ENCODE measurements at regions not wholly inside any gene's neighbourhood (a gene's known extent, or its start where the extent isn't known, plus 50 kb on each side); places are given as distances from the start of the nearest gene placed in this dataset.

- Histone ChIP-seq H3K27me3 (no peaks in the 10 kb centered on the region), H3K36me3 (no peaks in the 10 kb centered on the region), H3K9me3 (no peaks in the 10 kb centered on the region), H3K27ac (no peak overlapping the region), H3K4me1 (no peaks in the 10 kb centered on the region), H3K4me3 (no peak overlapping the region)
- no peak for TF ChIP-seq EP300 (IDR thresholded peaks at IDR 0.05)
- no peak for TF ChIP-seq POLR2AphosphoS5 (IDR thresholded peaks at IDR 0.05)
- TF ChIP-seq POLR2A (IDR thresholded peaks at IDR 0.05), result no peak
- no peak for TF ChIP-seq CTCF (IDR thresholded peaks at IDR 0.05)
- DNase-seq, result no peak
- intact Hi-C loops (cut with DNase I; ENCODE audit: low total_unique reads), result no loop called here
- WGBS, 5 donors, result 64 to 72% (median 66%) methylated on average over 3 of the region's 3 CpGs
Observed at GRCh38 chr3:98972720-98973119, 71.2 kb upstream of the DCBLD2 start.

GRCh38 chr3:98972155-98972554 is 70.7 kb upstream of the DCBLD2 start:
- H3K36me3 ChIP-seq, result no peaks in the 10 kb centered on the region
- no peaks in the 10 kb centered on the region for H3K9me3 ChIP-seq
- no peak overlapping the region for H3K27ac ChIP-seq
- no peak overlapping the region for H3K4me3 ChIP-seq
- DNase-seq, result peak in 1 of 2 donors; percentile 50
- H3K27me3 ChIP-seq, result no peaks in the 10 kb centered on the region
- intact Hi-C loops (cut with DNase I; ENCODE audit: low total_unique reads), result no loop called here
- WGBS, 5 donors, result 49 to 57% (median 53%) methylated on average over 2 of the region's 2 CpGs
- no peaks in the 10 kb centered on the region for H3K4me1 ChIP-seq
- TF ChIP-seq EP300 (IDR thresholded peaks at IDR 0.05), result no peak
- no peak for TF ChIP-seq CTCF (IDR thresholded peaks at IDR 0.05)
- TF ChIP-seq POLR2AphosphoS5 (IDR thresholded peaks at IDR 0.05), result no peak
- TF ChIP-seq POLR2A (IDR thresholded peaks at IDR 0.05), result no peak

- Histone ChIP-seq H3K4me3 (no peak overlapping the region), H3K27me3 (no peaks in the 10 kb centered on the region), H3K4me1 (no peaks in the 10 kb centered on the region), H3K9me3 (no peaks in the 10 kb centered on the region), H3K36me3 (no peaks in the 10 kb centered on the region), H3K27ac (no peak overlapping the region)
- no peak for DNase-seq
- 87 to 100% (median 95%) methylated on average over 1 of the region's 1 CpG for WGBS, 5 donors
- TF ChIP-seq CTCF (IDR thresholded peaks at IDR 0.05) (no peak), EP300 (IDR thresholded peaks at IDR 0.05) (no peak), POLR2AphosphoS5 (IDR thresholded peaks at IDR 0.05) (no peak), POLR2A (IDR thresholded peaks at IDR 0.05) (no peak)
- intact Hi-C loops (cut with DNase I; ENCODE audit: low total_unique reads), result no loop called here
Observed at GRCh38 chr3:98971169-98971681, 69.7 kb upstream of the DCBLD2 start.

- Histone ChIP-seq H3K9me3 (no peaks in the 10 kb centered on the region), H3K4me1 (no peaks in the 10 kb centered on the region), H3K4me3 (no peak overlapping the region), H3K36me3 (no peaks in the 10 kb centered on the region), H3K27ac (no peak overlapping the region), H3K27me3 (no peaks in the 10 kb centered on the region)
- no peak for TF ChIP-seq POLR2A (IDR thresholded peaks at IDR 0.05)
- no peak for TF ChIP-seq POLR2AphosphoS5 (IDR thresholded peaks at IDR 0.05)
- no peak for TF ChIP-seq EP300 (IDR thresholded peaks at IDR 0.05)
- no peak for TF ChIP-seq CTCF (IDR thresholded peaks at IDR 0.05)
- intact Hi-C loops (cut with DNase I; ENCODE audit: low total_unique reads), result no loop called here
- no peak for DNase-seq
Observed at GRCh38 chr3:98969295-98969694, 67.8 kb upstream of the DCBLD2 start.

Data from stomach (tissue), 8 donors.